ENCODE measurements at regions not wholly inside any gene's neighbourhood (a gene's known extent, or its start where the extent isn't known, plus 50 kb on each side); places are given as distances from the start of the nearest gene placed in this dataset.

DNA sequence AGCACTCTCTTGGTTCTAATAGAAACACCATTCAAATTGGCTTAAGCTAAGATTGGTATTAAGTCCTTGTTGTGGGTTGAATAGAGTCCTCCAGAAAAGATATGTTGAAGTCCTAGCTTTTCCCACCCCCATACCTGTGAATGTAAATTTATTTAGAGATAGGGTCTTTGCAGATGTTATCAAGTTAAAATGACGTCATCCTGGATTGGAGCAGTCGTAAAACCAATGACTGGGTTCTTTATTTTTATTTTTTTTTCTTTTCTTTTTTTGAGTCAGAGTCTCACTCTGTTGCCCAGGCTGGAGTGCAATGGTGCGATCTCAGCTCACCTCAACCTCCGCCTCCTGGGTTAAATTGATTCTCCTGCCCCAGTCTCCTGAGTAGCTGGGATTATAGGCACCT is 658.6 kb upstream of the RBFOX1 start:
- TF ChIP-seq, protein P1, sequence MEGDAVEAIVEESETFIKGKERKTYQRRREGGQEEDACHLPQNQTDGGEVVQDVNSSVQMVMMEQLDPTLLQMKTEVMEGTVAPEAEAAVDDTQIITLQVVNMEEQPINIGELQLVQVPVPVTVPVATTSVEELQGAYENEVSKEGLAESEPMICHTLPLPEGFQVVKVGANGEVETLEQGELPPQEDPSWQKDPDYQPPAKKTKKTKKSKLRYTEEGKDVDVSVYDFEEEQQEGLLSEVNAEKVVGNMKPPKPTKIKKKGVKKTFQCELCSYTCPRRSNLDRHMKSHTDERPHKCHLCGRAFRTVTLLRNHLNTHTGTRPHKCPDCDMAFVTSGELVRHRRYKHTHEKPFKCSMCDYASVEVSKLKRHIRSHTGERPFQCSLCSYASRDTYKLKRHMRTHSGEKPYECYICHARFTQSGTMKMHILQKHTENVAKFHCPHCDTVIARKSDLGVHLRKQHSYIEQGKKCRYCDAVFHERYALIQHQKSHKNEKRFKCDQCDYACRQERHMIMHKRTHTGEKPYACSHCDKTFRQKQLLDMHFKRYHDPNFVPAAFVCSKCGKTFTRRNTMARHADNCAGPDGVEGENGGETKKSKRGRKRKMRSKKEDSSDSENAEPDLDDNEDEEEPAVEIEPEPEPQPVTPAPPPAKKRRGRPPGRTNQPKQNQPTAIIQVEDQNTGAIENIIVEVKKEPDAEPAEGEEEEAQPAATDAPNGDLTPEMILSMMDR (tag by site-specific recombination; IDR thresholded peaks at IDR 0.05), result no peak
- TF ChIP-seq, protein P2, sequence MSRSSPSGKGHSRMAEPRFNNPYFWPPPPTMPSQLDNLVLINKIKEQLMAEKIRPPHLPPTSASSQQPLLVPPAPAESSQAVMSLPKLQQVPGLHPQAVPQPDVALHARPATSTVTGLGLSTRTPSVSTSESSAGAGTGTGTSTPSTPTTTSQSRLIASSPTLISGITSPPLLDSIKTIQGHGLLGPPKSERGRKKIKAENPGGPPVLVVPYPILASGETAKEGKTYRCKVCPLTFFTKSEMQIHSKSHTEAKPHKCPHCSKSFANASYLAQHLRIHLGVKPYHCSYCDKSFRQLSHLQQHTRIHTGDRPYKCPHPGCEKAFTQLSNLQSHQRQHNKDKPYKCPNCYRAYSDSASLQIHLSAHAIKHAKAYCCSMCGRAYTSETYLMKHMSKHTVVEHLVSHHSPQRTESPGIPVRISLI (tag by site-specific recombination; IDR thresholded peaks at IDR 0.05), result no peak
- TF ChIP-seq SCRT1 (tag by site-specific recombination; IDR thresholded peaks at IDR 0.05; ENCODE audit: borderline replicate concordance), result no peak
- TF ChIP-seq YY1 (tag by site-specific recombination; IDR thresholded peaks at IDR 0.05), result no peak
- TF ChIP-seq, protein P3, sequence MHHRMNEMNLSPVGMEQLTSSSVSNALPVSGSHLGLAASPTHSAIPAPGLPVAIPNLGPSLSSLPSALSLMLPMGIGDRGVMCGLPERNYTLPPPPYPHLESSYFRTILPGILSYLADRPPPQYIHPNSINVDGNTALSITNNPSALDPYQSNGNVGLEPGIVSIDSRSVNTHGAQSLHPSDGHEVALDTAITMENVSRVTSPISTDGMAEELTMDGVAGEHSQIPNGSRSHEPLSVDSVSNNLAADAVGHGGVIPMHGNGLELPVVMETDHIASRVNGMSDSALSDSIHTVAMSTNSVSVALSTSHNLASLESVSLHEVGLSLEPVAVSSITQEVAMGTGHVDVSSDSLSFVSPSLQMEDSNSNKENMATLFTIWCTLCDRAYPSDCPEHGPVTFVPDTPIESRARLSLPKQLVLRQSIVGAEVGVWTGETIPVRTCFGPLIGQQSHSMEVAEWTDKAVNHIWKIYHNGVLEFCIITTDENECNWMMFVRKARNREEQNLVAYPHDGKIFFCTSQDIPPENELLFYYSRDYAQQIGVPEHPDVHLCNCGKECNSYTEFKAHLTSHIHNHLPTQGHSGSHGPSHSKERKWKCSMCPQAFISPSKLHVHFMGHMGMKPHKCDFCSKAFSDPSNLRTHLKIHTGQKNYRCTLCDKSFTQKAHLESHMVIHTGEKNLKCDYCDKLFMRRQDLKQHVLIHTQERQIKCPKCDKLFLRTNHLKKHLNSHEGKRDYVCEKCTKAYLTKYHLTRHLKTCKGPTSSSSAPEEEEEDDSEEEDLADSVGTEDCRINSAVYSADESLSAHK (tag by site-specific recombination; IDR thresholded peaks at IDR 0.05), result no peak
- TF ChIP-seq ZNF423 (tag by site-specific recombination; IDR thresholded peaks at IDR 0.05), result no peak
- no peak for TF ChIP-seq ZNF10 (tag by site-specific recombination; IDR thresholded peaks at IDR 0.05)
- TF ChIP-seq, protein P4, sequence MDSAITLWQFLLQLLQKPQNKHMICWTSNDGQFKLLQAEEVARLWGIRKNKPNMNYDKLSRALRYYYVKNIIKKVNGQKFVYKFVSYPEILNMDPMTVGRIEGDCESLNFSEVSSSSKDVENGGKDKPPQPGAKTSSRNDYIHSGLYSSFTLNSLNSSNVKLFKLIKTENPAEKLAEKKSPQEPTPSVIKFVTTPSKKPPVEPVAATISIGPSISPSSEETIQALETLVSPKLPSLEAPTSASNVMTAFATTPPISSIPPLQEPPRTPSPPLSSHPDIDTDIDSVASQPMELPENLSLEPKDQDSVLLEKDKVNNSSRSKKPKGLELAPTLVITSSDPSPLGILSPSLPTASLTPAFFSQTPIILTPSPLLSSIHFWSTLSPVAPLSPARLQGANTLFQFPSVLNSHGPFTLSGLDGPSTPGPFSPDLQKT (IDR thresholded peaks at IDR 0.05; ENCODE audit: borderline replicate concordance, low read depth, low read length), result no peak

All from HEK293 (cell line).